ENCODE measurements at regions not wholly inside any gene's neighbourhood (a gene's known extent, or its start where the extent isn't known, plus 50 kb on each side); places are given as distances from the start of the nearest gene placed in this dataset.

- no peak for TF ChIP-seq CTCF (IDR thresholded peaks at IDR 0.05)
Observed at GRCh38 chr12:28601570-28602058, 411.4 kb downstream of the CCDC91 start.

GRCh38 chr12:28602786-28603185 is 412.5 kb downstream of the CCDC91 start:
- no peak for TF ChIP-seq CTCF (IDR thresholded peaks at IDR 0.05)

GRCh38 chr12:28603239-28603638 is 413.0 kb downstream of the CCDC91 start:
- no peak for TF ChIP-seq CTCF (IDR thresholded peaks at IDR 0.05)

GRCh38 chr12:28603801-28604200 is 413.5 kb downstream of the CCDC91 start:
- no peak for TF ChIP-seq CTCF (IDR thresholded peaks at IDR 0.05)

GRCh38 chr12:28604240-28604639 is 414.0 kb downstream of the CCDC91 start:
- no peak for TF ChIP-seq CTCF (IDR thresholded peaks at IDR 0.05)

- no peak for TF ChIP-seq CTCF (IDR thresholded peaks at IDR 0.05)
Observed at GRCh38 chr12:28606967-28607557, 416.8 kb downstream of the CCDC91 start.

GRCh38 chr12:28610401-28611114 is 420.3 kb downstream of the CCDC91 start:
- TF ChIP-seq CTCF (IDR thresholded peaks at IDR 0.05): no peak

Measured in LNCAP (cell line).